Epithelial cell of prostate (primary cell): ENCODE measurements at regions not wholly inside any gene's neighbourhood (a gene's known extent, or its start where the extent isn't known, plus 50 kb on each side); places are given as distances from the start of the nearest gene placed in this dataset.

ENCODE experiments used
- DNase-seq: peaks from one replicate; pipeline ENCODE4 v3.0.0-alpha.2; 2011; ENCODE audit warnings: low read depth, low spot score
- H3K27ac ChIP-seq: fragments of 450-650 bp; 2 replicates; pipeline ENCODE4 v1.5.1; 2017; ENCODE audit warnings: mild to moderate bottlenecking

- no peak overlapping the region for H3K27ac ChIP-seq
- DNase-seq, result no peak
Observed at GRCh38 chr3:102599819-102600576, 165.2 kb downstream of the ZPLD1 start.

DNA sequence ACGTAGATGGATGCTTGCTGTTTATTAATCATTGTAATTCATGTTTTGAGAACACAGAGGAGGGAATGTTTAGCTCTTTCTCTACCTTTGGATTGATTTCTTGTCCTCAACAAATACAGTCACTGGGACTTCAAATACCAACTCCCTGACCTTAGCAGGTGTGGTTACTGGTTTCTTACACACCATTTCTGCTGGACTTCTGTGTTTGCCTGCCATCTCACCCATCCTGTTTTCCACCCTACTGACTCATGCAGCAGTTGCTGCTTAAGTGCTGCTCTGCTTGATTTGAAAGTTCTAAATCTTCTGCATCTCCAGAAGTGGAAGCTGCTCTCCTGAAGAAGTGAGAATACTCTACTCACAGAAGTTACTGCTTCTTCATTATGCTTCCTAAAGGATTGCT is 170.3 kb downstream of the ZPLD1 start:
- peak overlapping the region; percentile 34 for H3K27ac ChIP-seq

GRCh38 chr3:102608875-102609274 is 174.1 kb downstream of the ZPLD1 start:
- DNase-seq, result no peak
- peak overlapping the region; percentile 24 for H3K27ac ChIP-seq

More for the DNA sequence above, 170.3 kb downstream of the ZPLD1 start:
- peak; percentile 41 for DNase-seq

DNA sequence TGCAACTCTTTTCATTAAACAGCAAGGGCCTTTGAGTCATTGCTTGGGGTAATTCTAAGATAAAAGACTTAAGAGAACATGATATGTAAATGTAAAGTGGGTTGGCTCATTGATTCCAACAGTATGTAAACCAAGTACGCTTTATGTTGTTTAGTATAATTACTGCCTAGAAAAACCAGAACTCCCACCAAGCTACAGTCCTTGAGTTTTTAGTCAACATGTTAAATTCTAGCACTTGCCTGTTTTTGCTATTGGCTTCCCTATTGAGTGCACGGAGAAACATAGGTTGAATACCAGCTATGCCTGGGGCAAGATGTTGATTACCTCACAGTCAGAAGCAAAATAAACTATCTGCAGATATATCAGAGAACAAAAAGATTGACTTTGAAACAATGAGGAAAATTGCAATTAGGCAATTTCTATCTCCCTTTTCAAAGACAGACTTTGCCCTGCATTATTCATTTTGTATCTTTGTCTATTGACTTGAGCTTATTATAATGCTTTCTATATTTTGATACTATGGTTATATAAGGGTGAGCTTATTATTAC is 179.3 kb downstream of the ZPLD1 start:
- H3K27ac ChIP-seq, result no peak overlapping the region
- no peak for DNase-seq

- no peak for DNase-seq
Observed at GRCh38 chr3:102614585-102614984, 179.8 kb downstream of the ZPLD1 start.

DNA sequence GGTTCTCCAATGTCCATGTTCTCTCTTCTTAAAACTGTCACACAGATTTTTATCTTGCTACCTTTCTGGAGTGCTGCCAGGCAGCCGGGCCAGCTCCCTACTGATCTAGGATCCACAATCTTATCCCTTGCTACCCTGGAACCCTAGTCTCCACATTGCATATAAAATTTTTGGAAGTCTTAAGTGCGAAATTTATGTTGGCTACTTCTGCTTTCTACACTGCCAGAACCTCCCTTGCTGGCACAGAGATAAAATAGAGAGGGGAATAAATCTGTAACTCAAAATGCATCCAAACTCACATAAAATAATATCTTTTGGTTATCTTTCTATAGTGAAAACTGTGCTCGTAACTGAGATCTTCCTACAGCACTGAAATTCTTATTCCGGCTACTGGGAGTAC is 182.6 kb downstream of the ZPLD1 start:
- DNase-seq, result no peak
- H3K27ac ChIP-seq, result no peak overlapping the region

More at GRCh38 chr3:102614585-102614984, 179.8 kb downstream of the ZPLD1 start:
- no peak overlapping the region for H3K27ac ChIP-seq

- H3K27ac ChIP-seq, result no peak overlapping the region
- no peak for DNase-seq
Observed at GRCh38 chr3:102619361-102619760, 184.5 kb downstream of the ZPLD1 start.

GRCh38 chr3:102629943-102630342 is 195.1 kb downstream of the ZPLD1 start:
- DNase-seq, result no peak
- no peak overlapping the region for H3K27ac ChIP-seq

GRCh38 chr3:102630531-102630930 is 195.7 kb downstream of the ZPLD1 start:
- no peak overlapping the region for H3K27ac ChIP-seq
- no peak for DNase-seq

- no peak overlapping the region for H3K27ac ChIP-seq
- DNase-seq, result no peak
Observed at GRCh38 chr3:102643546-102643945, 208.7 kb downstream of the ZPLD1 start.

- no peak for DNase-seq
- H3K27ac ChIP-seq, result no peak overlapping the region
Observed at GRCh38 chr3:102646557-102646956, 211.7 kb downstream of the ZPLD1 start.

DNA sequence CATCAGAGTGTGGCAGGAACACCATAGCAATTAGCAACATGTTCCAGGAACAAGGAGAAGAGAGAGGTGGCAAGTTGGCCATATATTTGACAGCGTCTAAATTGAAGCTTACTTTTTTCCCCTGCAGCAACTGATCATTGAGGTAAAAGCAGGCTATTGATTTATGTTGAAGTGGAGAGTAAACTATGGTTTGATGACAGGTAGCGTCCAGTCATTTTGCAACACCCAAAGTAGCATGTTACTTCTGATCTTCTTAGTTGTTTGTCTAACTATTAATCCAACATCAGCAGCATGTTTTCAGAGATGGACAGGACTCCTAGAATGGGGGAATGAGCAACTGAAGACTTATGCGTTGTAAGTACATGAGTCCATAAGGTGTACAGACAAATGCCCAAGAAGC is 225.8 kb downstream of the ZPLD1 start:
- no peak overlapping the region for H3K27ac ChIP-seq
- no peak for DNase-seq

DNA sequence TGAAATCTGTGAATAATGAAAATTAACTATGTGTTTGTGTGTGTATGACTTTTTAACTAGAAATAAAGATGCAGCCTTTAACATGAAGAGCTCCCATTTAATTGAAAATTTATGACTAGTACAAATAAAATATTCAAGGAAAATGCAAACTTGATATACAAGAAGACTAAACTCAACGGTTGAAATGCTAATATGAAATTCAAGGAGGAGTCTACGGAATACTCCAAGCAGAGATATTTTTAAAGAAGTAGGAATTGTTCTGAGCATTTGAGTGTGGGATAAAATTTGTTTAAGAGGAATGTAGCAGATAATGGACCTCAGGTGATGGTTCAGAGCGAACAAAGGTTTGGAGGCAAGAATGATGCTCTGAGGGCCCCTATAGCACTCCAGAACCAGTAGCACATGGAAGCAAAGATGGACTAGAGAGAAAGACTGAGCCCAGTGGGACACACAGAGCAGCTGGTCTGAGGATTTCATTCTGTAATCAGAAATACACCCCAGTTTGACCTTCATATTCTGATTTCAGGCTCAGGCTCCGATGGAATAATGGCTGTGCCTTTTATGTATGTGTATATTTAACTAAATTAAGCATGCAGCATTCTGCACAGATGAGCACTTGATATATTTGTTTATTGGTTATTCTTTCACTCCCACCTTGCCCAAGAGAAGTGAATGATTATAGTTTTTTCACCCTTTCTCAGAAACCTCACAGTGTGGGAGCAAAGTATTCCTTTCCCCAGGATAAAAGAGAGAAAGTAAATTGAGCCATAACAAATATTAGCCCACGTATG is 227.1 kb downstream of the ZPLD1 start:
- no peak overlapping the region for H3K27ac ChIP-seq
- no peak for DNase-seq

- H3K27ac ChIP-seq, result no peak overlapping the region
- no peak for DNase-seq
Observed at GRCh38 chr3:102662498-102662772, 227.6 kb downstream of the ZPLD1 start.

DNA sequence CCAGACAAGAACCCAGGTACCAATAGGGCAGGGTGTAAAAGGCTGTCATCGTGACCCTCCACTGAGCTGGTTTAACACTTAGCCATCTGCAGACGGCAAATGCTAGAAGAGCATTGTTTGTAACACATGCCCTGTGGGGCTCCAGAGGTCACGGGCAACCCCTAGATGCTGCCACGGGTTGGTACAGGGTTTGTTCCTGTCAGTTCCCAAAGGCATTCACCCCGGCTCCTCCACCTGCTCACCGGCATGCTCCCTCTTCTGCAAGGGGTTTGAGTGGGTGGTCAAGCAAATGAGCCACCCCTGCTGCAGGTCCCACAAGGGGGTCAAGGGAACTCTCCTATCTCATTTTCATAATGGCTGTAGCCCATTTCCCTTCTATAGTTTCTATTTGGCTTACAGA is 229.3 kb downstream of the ZPLD1 start:
- DNase-seq, result no peak
- no peak overlapping the region for H3K27ac ChIP-seq

- DNase-seq, result no peak
- no peak overlapping the region for H3K27ac ChIP-seq
Observed at GRCh38 chr3:102665183-102665582, 230.4 kb downstream of the ZPLD1 start.

DNA sequence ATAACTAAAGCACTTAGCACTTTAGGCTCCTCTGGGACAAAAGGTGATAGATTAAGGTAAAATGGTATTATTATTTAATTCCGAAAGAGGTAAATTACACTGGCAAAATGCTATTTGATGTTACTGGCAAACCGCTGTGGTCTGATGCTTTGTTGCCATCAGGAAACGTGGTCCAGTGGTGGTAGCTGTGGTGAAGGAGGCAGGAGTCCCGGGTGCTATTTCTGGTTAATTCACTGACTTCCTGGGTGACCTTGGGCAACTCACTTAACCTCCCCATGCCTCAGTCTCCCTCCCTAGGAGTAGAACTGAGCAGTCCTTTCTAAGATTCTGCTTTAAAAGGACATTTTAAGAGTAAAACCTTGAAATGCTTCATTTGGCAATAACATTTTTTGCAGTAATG is 233.4 kb downstream of the ZPLD1 start:
- H3K27ac ChIP-seq, result no peak overlapping the region
- no peak for DNase-seq

DNA sequence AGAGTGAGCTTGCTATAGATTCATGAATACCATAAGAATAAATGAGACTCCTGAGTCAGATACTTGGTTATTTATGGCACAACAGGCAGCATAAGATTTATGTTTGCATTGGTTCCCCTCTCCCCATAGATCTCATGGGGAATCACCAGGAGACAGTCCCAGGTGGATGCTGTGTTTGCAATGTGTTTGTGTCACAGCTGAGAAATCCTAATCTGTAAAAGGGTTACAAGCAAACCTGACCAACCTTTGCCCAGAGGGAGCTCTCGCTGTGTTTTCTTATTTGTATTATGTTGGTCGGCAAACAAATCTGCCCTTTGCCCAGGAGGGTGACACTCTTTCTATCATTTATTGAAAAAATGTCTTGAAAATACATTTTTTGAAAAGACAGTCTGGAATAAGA is 236.2 kb downstream of the ZPLD1 start:
- no peak for DNase-seq
- no peak overlapping the region for H3K27ac ChIP-seq

DNA sequence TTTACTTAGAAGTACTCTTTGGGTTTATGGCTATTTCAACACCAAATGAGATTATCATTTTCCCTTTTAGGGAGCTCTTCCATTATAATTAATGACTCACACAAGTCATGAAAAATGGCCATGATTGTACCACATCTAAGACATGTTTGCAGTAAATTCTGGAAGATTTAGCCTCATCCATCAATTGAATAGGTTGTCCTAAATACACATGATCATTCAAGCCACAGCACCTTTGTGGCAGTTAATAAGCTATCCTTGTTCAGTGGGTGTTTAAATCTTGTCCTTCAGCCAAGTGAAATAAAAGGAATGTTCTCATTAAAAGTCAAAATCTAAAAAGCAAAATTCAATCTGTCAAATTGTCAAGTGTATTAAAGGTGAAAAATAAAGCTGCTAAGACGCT is 237.5 kb downstream of the ZPLD1 start:
- DNase-seq, result no peak
- H3K27ac ChIP-seq, result no peak overlapping the region

DNA sequence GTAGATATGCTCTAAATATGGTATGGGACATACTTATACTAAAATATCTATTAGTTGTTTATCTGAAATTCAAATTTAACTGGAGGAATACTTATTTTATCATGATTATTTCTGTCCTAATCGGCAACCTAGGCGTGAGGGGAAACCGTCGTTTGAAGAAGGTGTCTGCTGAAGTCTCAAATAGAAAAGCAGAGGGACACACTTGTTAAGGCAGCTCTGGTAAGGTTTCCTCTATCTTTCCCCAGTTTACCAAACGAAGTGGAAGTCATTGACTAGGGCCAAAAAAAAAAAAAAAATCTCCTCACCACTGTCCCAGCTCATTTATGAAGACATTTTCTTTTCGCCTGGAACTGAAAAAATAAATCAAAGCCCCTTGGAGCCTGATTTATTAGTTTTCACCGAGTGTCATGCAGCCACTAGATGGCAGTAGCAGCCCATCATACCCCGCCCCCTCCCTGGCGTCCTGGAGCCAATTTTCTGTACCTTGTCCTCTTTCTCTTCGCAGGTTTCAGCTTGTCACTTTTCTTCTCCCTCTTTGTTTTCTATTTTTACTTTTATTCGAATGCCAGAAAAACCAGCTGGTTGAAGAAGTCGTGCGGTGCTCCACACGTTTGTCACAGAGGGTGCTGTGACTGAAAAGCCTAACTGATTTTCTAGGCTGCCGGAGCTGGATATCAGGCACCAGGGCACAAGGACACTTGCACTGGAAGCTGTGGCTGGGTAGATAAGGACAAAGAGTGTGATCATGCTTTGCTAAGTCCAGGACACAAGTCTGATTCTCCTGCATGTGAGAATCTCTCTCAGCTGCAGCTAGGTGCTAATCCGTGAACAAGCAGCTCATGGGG is 238.7 kb downstream of the ZPLD1 start:
- no peak overlapping the region for H3K27ac ChIP-seq
- no peak for DNase-seq

DNA sequence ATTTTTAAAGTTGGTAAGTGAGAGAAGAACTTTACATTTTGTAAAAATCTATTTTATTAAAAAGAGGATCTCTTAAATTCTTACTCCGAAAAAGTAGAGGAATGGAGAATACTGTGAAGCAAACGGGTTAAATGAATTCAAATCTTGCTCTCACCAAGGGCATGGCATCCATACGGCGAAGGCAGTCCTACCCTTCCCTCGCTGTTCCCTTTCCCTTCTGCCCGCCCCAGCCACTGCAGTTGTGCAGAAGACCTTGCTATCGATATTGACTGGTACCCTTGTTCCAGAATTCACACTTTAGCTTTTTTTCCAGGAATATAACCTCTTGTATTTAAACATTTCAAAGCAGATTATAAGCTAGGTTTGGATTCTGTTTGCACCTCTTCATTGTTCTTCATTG is 239.5 kb downstream of the ZPLD1 start:
- H3K27ac ChIP-seq, result no peak overlapping the region
- no peak for DNase-seq
